ENCODE measurements at regions not wholly inside any gene's neighbourhood (a gene's known extent, or its start where the extent isn't known, plus 50 kb on each side); places are given as distances from the start of the nearest gene placed in this dataset.

GRCh38 chr15:95085056-95085455 lies 853.7 kb downstream of the MCTP2 start:
- TF ChIP-seq CREB5 (CRISPR knock-in tag; IDR thresholded peaks at IDR 0.05; ENCODE audit: low read depth) (no peak), ARNTL (CRISPR knock-in tag; IDR thresholded peaks at IDR 0.05; ENCODE audit: borderline replicate concordance, low read depth) (no peak), SNAI2 (CRISPR knock-in tag; IDR thresholded peaks at IDR 0.05) (no peak), BACH2 (CRISPR knock-in tag; IDR thresholded peaks at IDR 0.05; ENCODE audit: borderline replicate concordance) (no peak), ZNF70 (CRISPR knock-in tag; IDR thresholded peaks at IDR 0.05) (no peak), ZFP30 (CRISPR knock-in tag; IDR thresholded peaks at IDR 0.05) (no peak)
- no peak for ATAC-seq

GRCh38 chr15:95086531-95087252 lies 855.3 kb downstream of the MCTP2 start:
- no peak for TF ChIP-seq ZNF8 (CRISPR knock-in tag; IDR thresholded peaks at IDR 0.05)
- no peak for TF ChIP-seq TCF4 (CRISPR knock-in tag; IDR thresholded peaks at IDR 0.05; ENCODE audit: borderline replicate concordance)
- TF ChIP-seq ZNF565 (CRISPR knock-in tag; conservative IDR thresholded peaks at IDR 0.05; ENCODE audit: low read depth) = no peak
- no peak for TF ChIP-seq ZC3H10 (CRISPR knock-in tag; IDR thresholded peaks at IDR 0.05)
- TF ChIP-seq ZFP30 (CRISPR knock-in tag; IDR thresholded peaks at IDR 0.05) = no peak
- no peak for TF ChIP-seq TOX (CRISPR knock-in tag; IDR thresholded peaks at IDR 0.05; ENCODE audit: borderline replicate concordance)
- no peak for TF ChIP-seq OSR1 (CRISPR knock-in tag; IDR thresholded peaks at IDR 0.05)
- TF ChIP-seq PPARA (CRISPR knock-in tag; IDR thresholded peaks at IDR 0.05; ENCODE audit: borderline replicate concordance) = no peak
- no peak for TF ChIP-seq CSRNP3 (CRISPR knock-in tag; IDR thresholded peaks at IDR 0.05)
- no peak for TF ChIP-seq ZNF70 (CRISPR knock-in tag; IDR thresholded peaks at IDR 0.05)
- no peak for TF ChIP-seq TSHZ2 (CRISPR knock-in tag; IDR thresholded peaks at IDR 0.05)
- TF ChIP-seq GLIS3 (CRISPR knock-in tag; IDR thresholded peaks at IDR 0.05) = no peak
- no peak for TF ChIP-seq SNAI2 (CRISPR knock-in tag; IDR thresholded peaks at IDR 0.05)
- TF ChIP-seq CREB5 (CRISPR knock-in tag; IDR thresholded peaks at IDR 0.05; ENCODE audit: low read depth) = no peak
- no peak for TF ChIP-seq BACH2 (CRISPR knock-in tag; IDR thresholded peaks at IDR 0.05; ENCODE audit: borderline replicate concordance)
- TF ChIP-seq CSDC2 (CRISPR knock-in tag; IDR thresholded peaks at IDR 0.05) = no peak
- TF ChIP-seq ARNTL (CRISPR knock-in tag; IDR thresholded peaks at IDR 0.05; ENCODE audit: borderline replicate concordance, low read depth) = no peak
- TF ChIP-seq POU6F1 (CRISPR knock-in tag; IDR thresholded peaks at IDR 0.05; ENCODE audit: borderline replicate concordance, low read depth) = no peak
- no peak for ATAC-seq

- no peak for ATAC-seq
- TF ChIP-seq ARNTL (CRISPR knock-in tag; IDR thresholded peaks at IDR 0.05; ENCODE audit: borderline replicate concordance, low read depth) = no peak
- TF ChIP-seq PATZ1 (CRISPR knock-in tag; IDR thresholded peaks at IDR 0.05; ENCODE audit: borderline replicate concordance) = no peak
- no peak for TF ChIP-seq TCF4 (CRISPR knock-in tag; IDR thresholded peaks at IDR 0.05; ENCODE audit: borderline replicate concordance)
- no peak for TF ChIP-seq GLIS3 (CRISPR knock-in tag; IDR thresholded peaks at IDR 0.05)
- no peak for TF ChIP-seq TOX (CRISPR knock-in tag; IDR thresholded peaks at IDR 0.05; ENCODE audit: borderline replicate concordance)
- TF ChIP-seq ZNF8 (CRISPR knock-in tag; IDR thresholded peaks at IDR 0.05) = no peak
- TF ChIP-seq SNAI2 (CRISPR knock-in tag; IDR thresholded peaks at IDR 0.05) = no peak
- TF ChIP-seq POU6F1 (CRISPR knock-in tag; IDR thresholded peaks at IDR 0.05; ENCODE audit: borderline replicate concordance, low read depth) = no peak
- TF ChIP-seq TSHZ2 (CRISPR knock-in tag; IDR thresholded peaks at IDR 0.05) = no peak
- no peak for TF ChIP-seq ZNF565 (CRISPR knock-in tag; conservative IDR thresholded peaks at IDR 0.05; ENCODE audit: low read depth)
- no peak for TF ChIP-seq PPARA (CRISPR knock-in tag; IDR thresholded peaks at IDR 0.05; ENCODE audit: borderline replicate concordance)
- no peak for TF ChIP-seq ZC3H10 (CRISPR knock-in tag; IDR thresholded peaks at IDR 0.05)
Observed at GRCh38 chr15:95087253-95087609, 855.9 kb downstream of the MCTP2 start.

Data from SK-N-SH treated with all-trans-retinoic acid at 6 μM for 48 hours (cell line).